ENCODE measurements at regions not wholly inside any gene's neighbourhood (a gene's known extent, or its start where the extent isn't known, plus 50 kb on each side); places are given as distances from the start of the nearest gene placed in this dataset.

DNA sequence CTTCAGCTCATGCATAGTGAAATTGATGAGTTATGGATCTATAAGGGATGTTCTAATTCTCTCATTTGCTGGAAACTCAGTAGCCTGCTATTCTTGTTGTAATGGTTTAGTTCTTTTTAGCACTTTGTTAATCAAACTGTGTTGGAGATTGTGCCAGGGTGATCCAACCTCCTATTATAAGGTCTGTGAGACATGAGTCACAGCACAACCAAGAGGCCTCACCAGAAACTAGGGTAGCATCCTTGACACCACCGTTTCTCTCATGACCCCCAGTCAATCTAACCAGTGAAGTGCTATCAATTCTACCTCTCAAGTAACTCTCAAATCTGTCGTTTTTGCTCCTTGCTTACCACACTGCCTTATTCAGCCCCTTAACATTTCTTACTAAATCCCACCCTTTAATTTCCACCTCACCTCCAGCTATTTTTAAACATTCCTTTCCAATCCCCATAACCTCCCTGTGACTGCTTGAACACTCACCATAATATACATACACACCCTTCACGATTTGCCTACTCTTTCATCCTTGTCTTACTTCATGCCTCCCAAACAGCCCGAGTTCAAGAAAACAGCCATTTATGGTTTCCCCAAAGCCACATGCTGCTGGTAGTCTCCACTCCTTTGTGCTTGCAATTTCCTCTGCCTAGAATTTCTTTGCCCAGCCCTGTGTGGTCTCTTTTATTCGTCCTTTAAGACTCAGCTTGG is 53.9 kb upstream of the NUDT4 start:
- DNase-seq (ENCODE audit: low read depth): peak; percentile 18

DNA sequence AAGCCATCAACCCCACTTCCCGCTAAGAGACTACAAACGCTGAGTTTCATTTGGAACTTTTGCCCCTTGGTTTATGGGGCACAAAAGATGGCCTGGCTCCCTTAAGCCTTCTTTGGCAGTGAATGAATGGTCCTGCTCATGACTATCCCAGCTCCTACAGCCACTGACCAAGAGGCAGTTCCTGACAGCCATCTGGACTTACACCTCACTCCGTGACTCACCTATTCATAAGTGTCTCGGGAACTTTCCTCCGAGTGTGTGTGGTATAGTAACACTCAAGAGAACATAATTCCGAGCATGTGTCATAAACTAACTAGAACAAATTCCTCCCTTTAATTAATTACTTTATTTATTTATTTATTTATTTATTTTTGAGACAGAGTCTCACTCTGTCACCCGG is 51.9 kb upstream of the NUDT4 start:
- peak; percentile 32 for DNase-seq (ENCODE audit: low read depth)

All from myocyte (in vitro differentiated cells).